SH-SY5Y (cell line): ENCODE measurements at regions not wholly inside any gene's neighbourhood (a gene's known extent, or its start where the extent isn't known, plus 50 kb on each side); places are given as distances from the start of the nearest gene placed in this dataset.

Source experiments
- GATA2 ChIP-seq: IDR thresholded peaks from 2 replicates; pipeline ENCODE4 v1.6.1; 2011; ENCODE audit warnings: mild to moderate bottlenecking, low read depth, low read length
- GATA3 ChIP-seq: IDR thresholded peaks from 2 replicates; pipeline ENCODE4 v1.6.1; 2011; ENCODE audit warnings: low read depth, mild to moderate bottlenecking, low read length, moderate library complexity

GRCh38 chr19:31890230-31890629 is 455.2 kb upstream of the ZNF507 start:
- no peak for TF ChIP-seq GATA2
- TF ChIP-seq GATA3: no peak
